ENCODE measurements at regions not wholly inside any gene's neighbourhood (a gene's known extent, or its start where the extent isn't known, plus 50 kb on each side); places are given as distances from the start of the nearest gene placed in this dataset.

- intact Hi-C loops (cut with DNase I) = no loop called here
- ATAC-seq = no peak
- Histone ChIP-seq H3K9me3 (no peaks in the 10 kb centered on the region), H3K27me3 (no peaks in the 10 kb centered on the region), H3K36me3 (no peaks in the 10 kb centered on the region), H3K27ac (no peak overlapping the region), H3K4me1 (no peaks in the 10 kb centered on the region), H3K4me3 (no peak overlapping the region)
- no peak for DNase-seq
- TF ChIP-seq CTCF (IDR thresholded peaks at IDR 0.05) = no peak
Measured at GRCh38 chr4:31327031-31327430, 606.9 kb downstream of the PCDH7 start.

- H3K4me1 ChIP-seq = no peaks in the 10 kb centered on the region
- DNase-seq (no peak), ATAC-seq (no peak)
- H3K27ac ChIP-seq = no peak overlapping the region
- H3K27me3 ChIP-seq = no peaks in the 10 kb centered on the region
- no peak for TF ChIP-seq CTCF (IDR thresholded peaks at IDR 0.05)
- intact Hi-C loops (cut with DNase I) = no loop called here
- H3K36me3 ChIP-seq = no peaks in the 10 kb centered on the region
- H3K9me3 ChIP-seq = no peaks in the 10 kb centered on the region
- H3K4me3 ChIP-seq = no peak overlapping the region
Measured at GRCh38 chr4:31328932-31329331, 608.8 kb downstream of the PCDH7 start.

- no peak overlapping the region for H3K27ac ChIP-seq
- H3K4me1 ChIP-seq = no peaks in the 10 kb centered on the region
- H3K4me3 ChIP-seq = no peak overlapping the region
- DNase-seq (no peak), ATAC-seq (no peak)
- no peaks in the 10 kb centered on the region for H3K36me3 ChIP-seq
- intact Hi-C loops (cut with DNase I) = no loop called here
- no peaks in the 10 kb centered on the region for H3K27me3 ChIP-seq
- no peak for TF ChIP-seq CTCF (IDR thresholded peaks at IDR 0.05)
- no peaks in the 10 kb centered on the region for H3K9me3 ChIP-seq
Measured at GRCh38 chr4:31334086-31334910, 614.1 kb downstream of the PCDH7 start.

GRCh38 chr4:31338000-31338399, 617.8 kb downstream of the PCDH7 start:
- H3K27ac ChIP-seq = no peak overlapping the region
- no peak overlapping the region for H3K4me3 ChIP-seq
- ATAC-seq = no peak
- no peaks in the 10 kb centered on the region for H3K36me3 ChIP-seq
- H3K27me3 ChIP-seq = no peaks in the 10 kb centered on the region
- H3K9me3 ChIP-seq = no peaks in the 10 kb centered on the region
- intact Hi-C loops (cut with DNase I) = no loop called here
- TF ChIP-seq CTCF (IDR thresholded peaks at IDR 0.05) = no peak
- no peaks in the 10 kb centered on the region for H3K4me1 ChIP-seq
- no peak for DNase-seq

- H3K27ac ChIP-seq = no peak overlapping the region
- no peaks in the 10 kb centered on the region for H3K4me1 ChIP-seq
- no peaks in the 10 kb centered on the region for H3K36me3 ChIP-seq
- no peak for DNase-seq
- no peak for ATAC-seq
- no peaks in the 10 kb centered on the region for H3K9me3 ChIP-seq
- no peak overlapping the region for H3K4me3 ChIP-seq
- TF ChIP-seq CTCF (IDR thresholded peaks at IDR 0.05) = no peak
- intact Hi-C loops (cut with DNase I) = no loop called here
- H3K27me3 ChIP-seq = no peaks in the 10 kb centered on the region
Measured at GRCh38 chr4:31341601-31342359, 621.6 kb downstream of the PCDH7 start.
